G401 (cell line): ENCODE measurements at regions not wholly inside any gene's neighbourhood (a gene's known extent, or its start where the extent isn't known, plus 50 kb on each side); places are given as distances from the start of the nearest gene placed in this dataset.

ENCODE experiments used
- DNase-seq: peaks from one replicate; pipeline ENCODE4 v3.0.0-alpha.2; 2015; ENCODE audit warnings: low spot score
- in situ Hi-C: cut with HindIII; loops from 2 replicates; pipeline ENCODE4 v1.10.0; 2016; ENCODE audit warnings: low sequenced_read_pairs, mixed read lengths

DNA sequence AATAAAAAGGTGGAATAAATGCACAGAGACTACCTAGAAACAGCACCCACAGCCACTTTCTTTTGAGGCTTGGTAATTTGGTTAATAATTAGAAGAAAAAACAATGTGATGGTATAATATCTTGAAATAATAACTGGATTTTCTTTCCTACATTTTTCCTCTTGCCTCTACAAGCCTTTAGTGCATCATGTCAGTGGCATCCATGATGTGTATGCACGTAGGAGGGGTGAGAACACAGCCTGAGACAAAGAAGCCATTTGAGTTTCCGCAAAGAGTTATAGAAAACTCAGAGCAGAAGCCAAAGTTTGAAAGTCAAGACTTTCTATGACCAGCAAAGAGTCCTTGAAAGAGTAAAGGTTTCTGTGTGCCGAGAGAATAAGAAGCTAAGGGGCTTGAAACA, 461.3 kb downstream of the BCOR start:
- in situ Hi-C loops: no loop called here
- no peak for DNase-seq

DNA sequence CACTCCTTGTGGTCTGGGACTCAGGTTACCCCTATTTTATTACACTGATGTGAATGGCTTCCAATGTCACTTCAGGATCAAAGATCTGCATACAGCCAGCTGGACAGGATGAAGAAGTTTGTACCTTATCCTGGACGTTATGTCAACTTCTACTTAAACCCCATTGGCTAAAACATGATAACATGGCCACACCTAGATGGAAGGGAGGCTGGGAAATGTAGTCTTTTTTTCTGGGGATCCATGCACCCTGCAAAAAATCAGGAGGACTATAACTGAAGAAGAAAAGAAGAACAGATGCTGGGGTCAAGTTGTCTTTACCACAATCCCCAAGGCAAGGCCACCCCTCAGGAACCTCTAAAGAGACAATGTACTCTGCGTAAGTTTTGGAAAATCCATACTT, 459.2 kb downstream of the BCOR start:
- DNase-seq: no peak
- in situ Hi-C loops: no loop called here

DNA sequence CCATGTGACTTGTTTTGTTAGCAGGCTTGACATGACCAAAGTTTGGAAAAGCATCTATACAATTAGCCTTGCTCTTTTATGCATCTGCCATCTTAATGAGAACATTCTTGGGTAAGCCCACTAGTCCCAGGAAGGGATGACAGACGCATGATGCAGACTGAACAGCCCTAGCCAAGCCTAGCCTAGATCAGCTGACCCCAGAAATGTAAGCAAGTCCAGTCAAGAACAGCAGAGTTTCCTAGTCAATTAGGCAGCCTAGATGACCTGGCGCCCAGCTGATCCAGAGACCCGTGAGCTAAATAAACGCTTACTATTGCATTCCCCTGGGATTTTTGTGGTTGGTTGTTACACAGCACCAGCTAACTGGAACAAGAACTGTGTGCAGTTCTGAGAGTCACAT, 457.9 kb downstream of the BCOR start:
- no peak for DNase-seq
- in situ Hi-C loops: no loop called here

DNA sequence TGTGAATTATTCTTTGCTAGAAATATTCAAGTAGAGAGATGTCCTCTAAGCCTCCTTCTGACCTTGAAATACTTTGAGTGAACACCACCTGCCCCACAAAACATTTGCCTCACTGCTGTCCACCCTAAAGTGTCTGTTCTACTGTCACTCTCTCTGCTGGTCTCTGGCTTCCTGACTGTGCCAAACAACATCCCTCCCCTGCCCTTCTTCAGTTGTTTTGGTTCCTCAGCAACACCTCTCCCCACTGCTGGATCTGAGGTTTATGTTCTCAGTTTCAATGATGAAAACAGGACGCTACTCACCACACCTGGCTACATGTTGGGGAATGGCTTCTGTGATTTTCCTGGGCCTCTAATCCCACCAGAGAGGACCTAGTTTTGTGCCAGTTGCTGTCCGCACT, 456.9 kb downstream of the BCOR start:
- in situ Hi-C loops: no loop called here
- no peak for DNase-seq

DNA sequence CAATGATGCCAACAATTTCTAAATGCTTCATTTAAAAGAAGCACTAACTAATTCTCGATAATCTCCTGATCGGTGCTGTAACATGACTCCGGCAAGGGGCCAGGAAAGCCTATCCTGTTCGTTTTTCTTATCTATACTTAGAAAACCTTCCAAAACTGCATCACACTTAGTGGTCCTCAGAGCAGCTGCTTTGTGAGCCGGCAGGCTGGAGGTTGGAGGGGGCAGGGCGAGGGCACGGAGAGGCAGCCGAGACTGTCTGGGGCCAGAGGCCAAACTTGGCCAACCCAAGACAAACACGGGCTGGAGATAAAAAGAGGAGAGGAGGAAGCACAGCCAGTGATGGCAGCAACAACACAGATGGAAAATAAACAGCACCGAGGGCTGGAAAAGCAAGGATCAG, 455.7 kb downstream of the BCOR start:
- DNase-seq: no peak
- in situ Hi-C loops: no loop called here

- in situ Hi-C loops: no loop called here
- no peak for DNase-seq
Observed at GRCh38 chrX:39643550-39643949, 454.2 kb downstream of the BCOR start.

DNA sequence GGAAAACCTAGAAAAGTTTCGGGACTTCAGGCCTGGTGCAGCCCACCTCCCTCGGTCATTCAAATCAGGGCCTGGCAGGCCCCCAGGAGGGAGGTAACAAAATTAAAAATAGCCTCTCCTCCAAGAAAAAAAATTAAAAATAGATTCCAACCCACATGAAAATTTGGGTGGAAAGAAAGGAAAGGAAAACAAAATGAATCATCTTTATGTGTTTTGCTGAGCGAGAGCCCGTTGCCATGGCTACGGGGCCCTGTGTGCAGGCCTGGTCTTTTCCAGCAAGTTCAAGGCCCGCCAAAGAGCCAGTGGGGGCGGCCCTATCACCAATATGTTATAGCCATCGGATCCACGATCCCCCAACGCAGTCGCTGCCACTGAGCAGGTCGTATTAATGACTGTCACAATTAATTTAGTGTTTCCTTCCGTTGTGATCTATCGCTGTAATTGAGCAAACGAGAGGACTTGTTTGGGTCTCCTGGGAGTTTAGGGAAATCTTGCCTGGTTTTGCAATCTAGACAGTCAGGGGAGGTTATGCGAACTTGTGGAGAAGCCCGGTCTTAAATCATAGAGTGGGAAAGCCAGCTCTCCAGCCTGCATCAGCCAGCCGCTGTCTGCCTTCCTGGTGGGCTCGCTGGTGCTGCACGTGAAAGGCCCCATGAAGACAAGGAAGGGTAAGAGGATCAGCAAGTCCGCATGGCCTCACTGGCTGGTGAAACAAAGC, 452.4 kb downstream of the BCOR start:
- DNase-seq: no peak
- in situ Hi-C loops: no loop called here

DNA sequence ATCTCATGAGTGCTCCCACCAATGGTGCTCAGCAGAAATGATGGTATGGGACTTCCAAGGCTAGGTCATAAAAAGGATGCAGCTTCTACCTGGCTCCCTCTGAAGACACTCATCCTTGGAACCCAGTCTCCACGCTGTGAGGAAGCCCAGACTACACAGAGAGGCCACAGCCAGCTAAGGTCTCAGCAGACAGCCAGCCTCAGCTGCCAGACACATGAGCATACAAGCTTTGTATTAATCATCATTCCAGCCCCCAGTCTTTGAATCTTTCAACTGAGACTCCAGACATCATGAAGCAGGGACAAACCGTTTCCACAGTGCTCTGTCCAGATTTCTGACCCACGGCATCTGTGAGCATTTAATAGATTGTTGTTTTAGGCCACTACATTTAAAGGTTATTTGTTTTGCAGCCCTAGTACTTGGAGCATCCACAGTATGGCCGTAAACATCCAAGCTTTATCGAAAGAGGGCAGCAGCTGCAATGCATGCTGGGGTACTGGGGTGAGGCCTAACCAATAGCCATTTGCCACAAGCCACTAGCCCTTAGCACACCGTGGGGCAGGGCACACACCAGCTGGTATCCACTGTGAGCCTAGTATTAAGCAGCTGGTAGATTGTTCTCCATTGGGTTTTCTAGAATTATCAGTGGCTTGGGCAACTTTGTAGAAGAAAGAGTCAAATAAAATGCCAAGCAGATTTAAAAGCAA, 449.1 kb downstream of the BCOR start:
- DNase-seq: no peak

DNA sequence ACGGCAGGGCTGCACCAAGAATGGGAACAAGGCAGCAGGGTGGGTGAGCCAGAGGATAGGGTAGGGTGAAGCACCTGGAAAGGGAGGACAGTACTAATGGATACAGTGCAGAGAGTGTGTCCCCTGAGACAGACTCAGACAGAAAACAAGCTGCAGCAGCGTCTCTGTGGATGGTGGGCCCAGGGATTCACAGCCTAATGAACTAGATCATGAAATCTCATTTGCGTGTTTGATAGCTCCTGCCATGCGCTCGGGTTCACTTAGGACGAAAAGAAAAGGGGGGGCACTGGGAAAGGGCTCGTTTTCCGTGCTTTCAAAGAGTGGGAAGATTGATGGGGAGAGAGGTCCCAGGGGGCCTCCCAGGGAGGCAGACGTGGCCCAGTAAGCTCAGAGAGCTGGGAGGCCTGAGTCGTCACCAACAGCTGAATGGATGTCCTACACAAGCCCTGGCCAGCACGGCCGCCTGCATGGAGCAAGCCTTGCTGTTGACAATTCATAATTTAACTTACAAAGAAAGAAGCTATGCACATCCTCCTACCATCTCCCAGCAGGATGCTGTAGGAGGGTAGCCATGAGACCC, 446.9 kb downstream of the BCOR start:
- no peak for DNase-seq
- in situ Hi-C loops: no loop called here

More for the DNA sequence above, 449.1 kb downstream of the BCOR start:
- in situ Hi-C loops: no loop called here

GRCh38 chrX:39652336-39652735, 445.4 kb downstream of the BCOR start:
- DNase-seq: peak; percentile 20
- in situ Hi-C loops: no loop called here

DNA sequence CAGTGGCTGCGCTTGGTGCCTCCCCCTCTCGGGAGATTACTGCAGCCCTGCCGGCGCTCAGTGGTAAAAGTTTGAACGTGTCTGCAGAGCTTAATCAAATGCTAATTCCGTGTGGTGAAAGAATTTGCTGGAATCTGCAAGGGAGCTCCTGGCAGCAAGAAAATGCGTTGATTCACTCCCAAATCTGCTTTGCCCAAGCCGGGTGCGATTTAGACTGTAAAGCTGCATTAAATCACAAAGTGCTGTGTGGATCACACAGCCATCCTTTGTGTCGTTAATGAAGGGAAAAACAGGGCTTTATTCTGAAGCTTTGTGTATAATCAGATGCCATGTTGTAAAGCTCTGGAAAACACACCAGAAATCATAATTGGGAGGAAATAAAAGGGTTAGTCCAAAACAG, 444.1 kb downstream of the BCOR start:
- in situ Hi-C loops: no loop called here
- DNase-seq: no peak

GRCh38 chrX:39654183-39654925, 443.4 kb downstream of the BCOR start:
- no peak for DNase-seq

GRCh38 chrX:39654952-39655351, 442.8 kb downstream of the BCOR start:
- in situ Hi-C loops: no loop called here
- DNase-seq: no peak

More at GRCh38 chrX:39654183-39654925, 443.4 kb downstream of the BCOR start:
- in situ Hi-C loops: no loop called here

GRCh38 chrX:39661116-39661907, 436.4 kb downstream of the BCOR start:
- no peak for DNase-seq
- in situ Hi-C loops: no loop called here

DNA sequence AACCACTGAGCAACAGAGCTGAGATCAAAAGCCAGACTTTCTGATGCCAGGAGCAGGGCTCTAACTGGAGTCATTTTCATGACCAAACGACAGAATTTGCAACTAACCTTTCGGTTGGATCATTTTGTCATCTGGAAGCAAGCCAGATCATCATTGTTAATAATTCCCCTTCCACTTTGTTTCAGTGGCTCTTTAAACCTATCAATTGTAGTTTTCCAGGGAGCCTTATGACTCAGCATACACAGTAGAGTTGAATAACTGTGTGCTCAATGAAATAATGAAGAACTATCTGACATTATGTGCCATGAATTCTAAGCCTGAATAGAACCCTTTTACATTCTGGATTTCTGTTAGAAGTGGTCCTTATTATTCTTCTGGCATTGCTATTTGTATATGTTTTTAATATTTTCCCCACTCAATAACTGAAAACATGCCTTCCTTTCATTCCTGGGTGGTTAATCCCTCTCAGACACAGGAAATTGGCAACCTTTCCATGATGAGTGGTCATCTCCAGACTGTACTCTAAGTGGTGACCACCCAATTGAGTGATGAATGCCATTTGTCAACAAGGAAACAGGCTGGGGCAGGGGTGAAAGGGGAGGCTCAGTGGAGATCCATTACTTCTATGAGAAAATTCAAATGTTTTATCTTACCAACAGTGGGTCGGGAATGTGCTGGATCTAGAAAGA, 431.8 kb downstream of the BCOR start:
- in situ Hi-C loops: no loop called here
- no peak for DNase-seq

DNA sequence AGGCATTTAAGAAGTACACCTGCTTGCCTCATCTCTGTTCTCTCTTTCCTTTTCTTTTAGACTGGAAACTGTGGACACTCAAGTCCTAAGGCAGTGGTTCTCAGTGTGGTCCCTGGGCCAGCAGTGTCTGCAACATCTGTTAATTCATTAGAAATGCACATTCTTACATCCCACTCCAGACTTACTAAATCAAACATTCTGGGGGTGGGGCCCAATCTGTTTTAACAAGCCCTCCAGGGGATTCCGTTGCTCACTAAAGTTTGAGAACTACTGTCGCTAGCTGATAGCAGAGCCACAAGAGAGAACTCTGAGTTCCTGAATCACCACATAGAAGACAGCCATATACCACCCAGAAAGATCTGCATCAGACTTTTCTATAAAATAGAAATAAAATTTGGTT, 430.6 kb downstream of the BCOR start:
- in situ Hi-C loops: no loop called here
- DNase-seq: no peak

- in situ Hi-C loops: no loop called here
- no peak for DNase-seq
Observed at GRCh38 chrX:39667736-39668482, 429.8 kb downstream of the BCOR start.

GRCh38 chrX:39669668-39670067, 428.1 kb downstream of the BCOR start:
- in situ Hi-C loops: no loop called here
- no peak for DNase-seq
